ENCODE measurements at regions not wholly inside any gene's neighbourhood (a gene's known extent, or its start where the extent isn't known, plus 50 kb on each side); places are given as distances from the start of the nearest gene placed in this dataset.
"Not testable (repeated sequence)": the region's sequence is repeated elsewhere in the genome, so short reads cannot be mapped to it uniquely, and the experiment has no call there.

DNA sequence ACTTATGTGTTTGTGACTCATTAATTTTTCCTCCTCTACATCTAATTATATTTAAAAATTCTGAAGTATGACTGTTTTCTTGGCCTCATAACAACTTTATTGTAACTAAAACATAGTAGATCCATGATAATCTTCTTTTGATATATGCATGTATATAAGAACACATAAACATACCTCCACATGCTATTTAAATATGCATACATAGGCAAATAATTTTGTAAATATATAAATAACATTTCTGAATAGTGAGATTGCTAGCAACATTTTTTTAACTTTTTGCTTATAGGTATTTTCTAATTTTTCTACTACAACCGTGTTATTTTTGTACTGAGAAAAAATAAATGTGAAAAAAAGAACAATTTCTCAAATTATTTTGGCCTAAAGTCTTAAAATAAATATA is 627.6 kb downstream of the HTR1B start:
- Histone ChIP-seq H3K4me3 (ENCODE audit: low read length) (no peak overlapping the region), H3K27me3 (ENCODE audit: insufficient read depth, low read length, poor library complexity, severe bottlenecking) (no peaks in the 10 kb centered on the region), H3K27ac (ENCODE audit: low read depth, low read length) (no peak overlapping the region), H3K4me1 (ENCODE audit: insufficient read depth, low read length) (no peaks in the 10 kb centered on the region), H3K36me3 (ENCODE audit: insufficient read depth, low read length) (no peaks in the 10 kb centered on the region), H3K9me3 (ENCODE audit: low read length) (no peaks in the 10 kb centered on the region)
- no peak overlapping the region for H3K27ac Mint-ChIP-seq
- ChIA-PET CTCF (no interaction called here), POLR2A (no interaction called here)
- no peaks in the 10 kb centered on the region for H3K27me3 Mint-ChIP-seq
- DNase-seq = no peak
- H3K4me1 Mint-ChIP-seq = no peaks in the 10 kb centered on the region
- no peak overlapping the region for H3K4me3 Mint-ChIP-seq
- no peaks in the 10 kb centered on the region for H3K36me3 Mint-ChIP-seq
- H3K9me3 Mint-ChIP-seq = peaks cover 0 to 2% (median 0%) of the 10 kb centered on the region in 5 donors

DNA sequence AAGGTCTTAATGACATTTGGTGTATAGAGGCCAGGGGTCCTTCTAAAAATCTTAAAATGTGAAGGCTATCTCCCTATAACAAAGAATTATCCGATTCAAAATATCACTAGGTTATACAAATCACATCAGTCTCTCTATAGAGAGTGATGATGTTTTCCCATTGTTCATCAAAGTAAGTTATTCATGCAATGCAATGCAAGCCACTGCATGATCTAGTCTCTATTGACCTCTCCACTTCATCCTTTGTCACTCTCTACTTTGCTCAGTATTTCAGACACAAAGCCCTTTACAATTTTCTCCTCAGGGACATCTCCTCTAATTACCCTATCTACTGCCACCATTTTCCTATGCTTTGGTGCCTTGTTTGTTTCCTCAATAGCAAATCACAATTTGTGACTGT is 628.0 kb downstream of the HTR1B start:
- H3K36me3 Mint-ChIP-seq = no peaks in the 10 kb centered on the region

DNA sequence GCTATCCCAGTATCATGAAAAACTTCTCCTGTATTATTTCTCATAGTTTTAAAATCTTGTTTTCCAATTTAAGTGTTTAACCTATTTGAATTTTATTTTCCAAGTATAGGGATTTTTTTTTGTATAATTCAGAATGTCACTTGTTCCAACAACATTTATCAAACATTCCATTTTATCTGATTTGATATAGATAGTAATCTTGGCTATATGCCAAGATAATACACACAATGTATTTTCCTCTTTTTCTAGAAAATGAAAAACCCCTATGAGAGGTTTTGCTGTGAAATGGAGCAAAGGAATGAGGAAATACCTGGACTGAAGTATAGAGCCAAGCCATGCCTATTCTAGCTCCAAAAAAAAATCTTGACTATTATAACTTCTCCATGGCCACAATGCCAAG is 628.9 kb downstream of the HTR1B start:
- no peak overlapping the region for H3K4me3 ChIP-seq (ENCODE audit: low read length)
- H3K27ac ChIP-seq (ENCODE audit: low read depth, low read length) = no peak overlapping the region
- POLR2A ChIA-PET = no interaction called here
- no peaks in the 10 kb centered on the region for H3K9me3 ChIP-seq (ENCODE audit: low read length)
- CTCF ChIA-PET = no interaction called here
- no peak for DNase-seq
- no peaks in the 10 kb centered on the region for H3K36me3 ChIP-seq (ENCODE audit: insufficient read depth, low read length)
- no peak overlapping the region for H3K27ac Mint-ChIP-seq
- peaks cover 0 to 5% (median 0%) of the 10 kb centered on the region in 5 donors for H3K9me3 Mint-ChIP-seq
- H3K4me3 Mint-ChIP-seq = no peak overlapping the region
- no peaks in the 10 kb centered on the region for H3K4me1 Mint-ChIP-seq
- H3K27me3 ChIP-seq (ENCODE audit: insufficient read depth, low read length, poor library complexity, severe bottlenecking) = no peaks in the 10 kb centered on the region
- no peaks in the 10 kb centered on the region for H3K27me3 Mint-ChIP-seq
- no peaks in the 10 kb centered on the region for H3K4me1 ChIP-seq (ENCODE audit: insufficient read depth, low read length)
- no peaks in the 10 kb centered on the region for H3K36me3 Mint-ChIP-seq

More for the DNA sequence above, 628.0 kb downstream of the HTR1B start:
- Histone ChIP-seq H3K36me3 (ENCODE audit: insufficient read depth, low read length) (no peaks in the 10 kb centered on the region), H3K27ac (ENCODE audit: low read depth, low read length) (no peak overlapping the region), H3K9me3 (ENCODE audit: low read length) (no peaks in the 10 kb centered on the region), H3K4me1 (ENCODE audit: insufficient read depth, low read length) (no peaks in the 10 kb centered on the region), H3K27me3 (ENCODE audit: insufficient read depth, low read length, poor library complexity, severe bottlenecking) (no peaks in the 10 kb centered on the region), H3K4me3 (ENCODE audit: low read length) (no peak overlapping the region)
- no peak for DNase-seq
- ChIA-PET CTCF (no interaction called here), POLR2A (no interaction called here)
- Mint-ChIP-seq H3K27me3 (no peaks in the 10 kb centered on the region), H3K9me3 (peaks cover 0 to 5% (median 0%) of the 10 kb centered on the region in 5 donors), H3K4me1 (no peaks in the 10 kb centered on the region), H3K27ac (no peak overlapping the region), H3K4me3 (no peak overlapping the region)

DNA sequence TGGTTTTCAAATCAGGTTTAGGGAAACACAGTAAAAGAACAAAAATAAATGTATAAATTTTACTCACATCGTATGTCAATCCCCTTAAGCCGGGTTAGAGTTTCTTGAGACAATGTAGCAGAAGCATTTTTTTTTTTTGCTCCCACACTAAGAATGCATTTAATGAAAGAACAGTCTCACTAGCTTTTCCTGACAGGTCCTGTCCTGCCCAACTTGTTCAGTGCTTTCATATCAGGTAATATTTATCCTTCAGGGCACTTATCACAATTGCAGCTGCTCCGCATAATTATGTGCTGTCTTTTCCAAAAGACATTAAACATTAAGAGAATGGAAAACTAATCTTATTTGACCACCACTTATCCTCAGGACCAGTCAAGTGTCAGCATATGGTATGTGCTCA is 632.0 kb downstream of the HTR1B start:
- Mint-ChIP-seq H3K9me3 (peaks cover 0 to 18% (median 0%) of the 10 kb centered on the region in 5 donors), H3K4me1 (no peaks in the 10 kb centered on the region), H3K36me3 (no peaks in the 10 kb centered on the region), H3K27me3 (no peaks in the 10 kb centered on the region), H3K4me3 (no peak overlapping the region), H3K27ac (no peak overlapping the region)
- Histone ChIP-seq H3K27ac (ENCODE audit: low read depth, low read length) (no peak overlapping the region), H3K36me3 (ENCODE audit: insufficient read depth, low read length) (no peaks in the 10 kb centered on the region), H3K4me3 (ENCODE audit: low read length) (no peak overlapping the region), H3K9me3 (ENCODE audit: low read length) (no peaks in the 10 kb centered on the region), H3K4me1 (ENCODE audit: insufficient read depth, low read length) (no peaks in the 10 kb centered on the region), H3K27me3 (ENCODE audit: insufficient read depth, low read length, poor library complexity, severe bottlenecking) (no peaks in the 10 kb centered on the region)
- no peak for DNase-seq
- POLR2A ChIA-PET = no interaction called here
- CTCF ChIA-PET = no interaction called here

DNA sequence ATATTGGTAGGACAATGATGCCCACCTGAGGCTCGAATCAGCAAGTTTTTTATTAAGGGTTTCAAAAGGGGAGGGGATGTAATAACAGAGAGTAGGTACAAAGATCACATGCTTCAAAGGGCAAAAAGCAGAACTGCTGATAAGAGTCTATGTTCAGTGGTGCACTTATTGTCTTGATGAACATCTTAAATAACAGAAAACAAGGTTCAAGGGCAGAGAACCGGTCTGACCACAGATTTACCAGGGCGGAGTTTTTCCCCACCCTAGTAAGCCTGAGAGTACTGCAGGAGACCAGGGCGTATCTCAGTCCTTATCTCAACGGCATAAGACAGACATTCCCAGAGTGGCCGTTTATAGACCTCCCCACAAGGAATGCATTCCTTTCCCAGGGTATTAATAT is 639.7 kb downstream of the HTR1B start:
- H3K4me3 Mint-ChIP-seq; H3K4me3 ChIP-seq (ENCODE audit: low read length); H3K4me1 ChIP-seq (ENCODE audit: insufficient read depth, low read length); H3K27me3 Mint-ChIP-seq; H3K9me3 ChIP-seq (ENCODE audit: low read length); H3K27ac ChIP-seq (ENCODE audit: low read depth, low read length); H3K36me3 Mint-ChIP-seq; POLR2A ChIA-PET; H3K27me3 ChIP-seq (ENCODE audit: insufficient read depth, low read length, poor library complexity, severe bottlenecking); DNase-seq; CTCF ChIA-PET; H3K27ac Mint-ChIP-seq; H3K4me1 Mint-ChIP-seq; H3K36me3 ChIP-seq (ENCODE audit: insufficient read depth, low read length): not testable (repeated sequence)
- peaks cover 14 to 43% (median 15%) of the 10 kb centered on the region in 5 donors for H3K9me3 Mint-ChIP-seq

DNA sequence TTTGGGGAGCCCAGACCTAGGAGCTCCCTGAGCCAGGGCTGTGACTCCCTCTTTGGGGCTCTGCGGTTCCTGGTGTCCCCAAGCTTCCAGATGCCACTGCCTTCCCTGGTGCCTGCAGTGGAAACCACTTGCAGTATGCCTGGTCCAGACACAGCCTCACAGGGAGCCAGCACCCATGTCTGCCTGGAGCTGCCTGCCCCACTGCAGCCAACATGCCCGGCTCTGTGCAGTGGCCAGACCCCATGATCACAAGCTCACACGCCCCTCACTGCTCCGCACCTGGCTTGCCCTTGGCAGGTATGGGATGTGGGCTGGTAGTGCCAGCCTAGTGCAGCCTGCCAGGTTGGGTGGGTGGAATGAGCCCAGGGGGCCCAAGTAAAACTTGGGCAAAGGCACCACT is 644.8 kb downstream of the HTR1B start:
- no peak overlapping the region for H3K4me3 Mint-ChIP-seq
- H3K9me3 Mint-ChIP-seq = peaks cover 5 to 18% (median 7%) of the 10 kb centered on the region in 5 donors
- H3K27me3 Mint-ChIP-seq = peaks cover 0 to 5% of the 10 kb centered on the region in 2 donors
- H3K36me3 ChIP-seq (ENCODE audit: insufficient read depth, low read length) = no peaks in the 10 kb centered on the region
- no peak for DNase-seq
- H3K27ac Mint-ChIP-seq = no peak overlapping the region
- H3K9me3 ChIP-seq (ENCODE audit: low read length) = no peaks in the 10 kb centered on the region
- CTCF ChIA-PET = no interaction called here
- no peak overlapping the region for H3K27ac ChIP-seq (ENCODE audit: low read depth, low read length)
- H3K4me3 ChIP-seq (ENCODE audit: low read length) = no peak overlapping the region
- POLR2A ChIA-PET = no interaction called here
- H3K4me1 Mint-ChIP-seq = no peaks in the 10 kb centered on the region
- H3K4me1 ChIP-seq (ENCODE audit: insufficient read depth, low read length) = no peaks in the 10 kb centered on the region
- no peaks in the 10 kb centered on the region for H3K27me3 ChIP-seq (ENCODE audit: insufficient read depth, low read length, poor library complexity, severe bottlenecking)
- H3K36me3 Mint-ChIP-seq = no peaks in the 10 kb centered on the region

DNA sequence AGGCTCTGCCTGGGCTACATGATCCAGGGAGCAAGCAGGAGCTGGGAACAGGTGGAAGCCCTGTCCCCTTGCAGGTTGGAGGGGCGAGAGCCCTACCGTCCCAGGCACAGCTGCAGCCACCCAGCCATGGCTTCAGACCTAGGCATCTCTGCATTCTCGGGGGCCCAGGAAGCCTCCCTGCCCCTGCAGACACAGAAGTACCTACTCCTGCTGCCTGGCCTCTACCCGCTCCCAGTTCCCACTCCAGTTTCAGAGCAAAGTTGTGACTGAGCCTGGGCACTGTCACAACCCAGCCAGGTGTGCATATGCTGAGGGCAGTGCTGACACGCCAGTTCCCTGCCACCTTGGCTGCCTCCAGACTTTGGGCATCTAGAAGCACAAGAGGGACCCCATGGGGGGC is 645.9 kb downstream of the HTR1B start:
- Histone ChIP-seq H3K4me1 (ENCODE audit: insufficient read depth, low read length) (no peaks in the 10 kb centered on the region), H3K36me3 (ENCODE audit: insufficient read depth, low read length) (no peaks in the 10 kb centered on the region), H3K9me3 (ENCODE audit: low read length) (no peaks in the 10 kb centered on the region), H3K27ac (ENCODE audit: low read depth, low read length) (no peak overlapping the region), H3K27me3 (ENCODE audit: insufficient read depth, low read length, poor library complexity, severe bottlenecking) (no peaks in the 10 kb centered on the region), H3K4me3 (ENCODE audit: low read length) (no peak overlapping the region)
- Mint-ChIP-seq H3K4me3 (no peak overlapping the region), H3K9me3 (peaks cover 0 to 14% (median 5%) of the 10 kb centered on the region in 5 donors), H3K36me3 (no peaks in the 10 kb centered on the region), H3K27ac (no peak overlapping the region), H3K4me1 (no peaks in the 10 kb centered on the region), H3K27me3 (no peaks in the 10 kb centered on the region)
- CTCF ChIA-PET = no interaction called here
- POLR2A ChIA-PET = no interaction called here
- DNase-seq = no peak

DNA sequence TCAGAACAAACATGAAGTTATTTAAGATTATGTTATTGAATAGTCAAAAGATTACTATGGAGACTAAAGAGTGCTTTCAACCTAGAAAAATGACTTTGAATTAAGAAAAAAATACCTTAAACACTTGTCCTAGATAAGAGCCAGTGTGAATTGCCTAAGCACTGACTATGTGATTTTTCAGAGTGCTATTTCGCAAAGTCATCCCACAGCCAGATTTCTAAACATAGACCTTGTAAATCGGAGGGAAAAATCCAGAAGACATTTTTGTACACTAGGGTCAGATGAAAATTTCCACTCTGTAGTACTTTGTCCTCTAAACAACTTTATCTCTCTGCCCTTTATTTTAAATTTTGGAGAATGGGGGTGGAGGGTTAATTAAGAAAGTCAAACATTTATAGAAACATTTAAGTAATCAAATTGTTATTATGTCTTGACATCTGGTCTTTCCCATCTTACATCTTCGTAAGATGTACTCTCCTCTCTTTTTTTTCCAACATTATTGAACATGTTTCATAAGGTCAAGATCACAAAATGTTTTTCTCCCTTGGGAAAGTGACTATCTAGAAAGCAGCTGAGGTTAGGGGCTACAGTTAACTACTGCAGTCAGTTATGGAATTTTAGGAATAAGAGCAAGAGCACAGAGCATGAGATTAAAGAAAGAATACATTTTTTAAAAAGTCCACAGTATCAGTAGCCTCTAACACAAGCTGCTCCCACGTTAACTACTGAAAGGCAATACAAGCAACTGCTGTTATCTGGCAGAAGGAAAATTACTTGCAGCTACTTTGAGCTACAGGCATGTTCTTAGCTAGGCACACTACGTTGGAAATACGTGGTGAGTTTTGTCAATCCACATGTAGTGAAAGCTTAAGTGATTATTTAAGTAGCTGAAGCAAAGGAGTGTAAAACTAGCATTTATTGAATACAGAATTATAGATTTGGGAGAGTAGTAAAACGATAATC is 648.5 kb downstream of the HTR1B start:
- Mint-ChIP-seq H3K36me3 (no peaks in the 10 kb centered on the region), H3K27me3 (no peaks in the 10 kb centered on the region), H3K4me3 (no peak overlapping the region), H3K9me3 (peaks cover 0 to 9% (median 1%) of the 10 kb centered on the region in 5 donors), H3K27ac (no peak overlapping the region), H3K4me1 (no peaks in the 10 kb centered on the region)
- ChIA-PET CTCF (no interaction called here), POLR2A (no interaction called here)
- Histone ChIP-seq H3K9me3 (ENCODE audit: low read length) (no peaks in the 10 kb centered on the region), H3K4me3 (ENCODE audit: low read length) (no peak overlapping the region), H3K4me1 (ENCODE audit: insufficient read depth, low read length) (no peaks in the 10 kb centered on the region), H3K36me3 (ENCODE audit: insufficient read depth, low read length) (no peaks in the 10 kb centered on the region), H3K27me3 (ENCODE audit: insufficient read depth, low read length, poor library complexity, severe bottlenecking) (no peaks in the 10 kb centered on the region), H3K27ac (ENCODE audit: low read depth, low read length) (no peak overlapping the region)
- no peak for DNase-seq

Measured in CD8-positive, alpha-beta memory T cell (primary cell).